Mesothelial cell of epicardium (in vitro differentiated cells): ENCODE measurements at regions not wholly inside any gene's neighbourhood (a gene's known extent, or its start where the extent isn't known, plus 50 kb on each side); places are given as distances from the start of the nearest gene placed in this dataset.

Source experiments
- DNase-seq, 2 experiments: peaks; one replicate each; pipeline ENCODE4 v3.0.0; 2021; ENCODE audit warnings: low spot score in 2 of 2; ENCODE audit not compliant: unreplicated experiment in 2 of 2
- H3K27ac Mint-ChIP-seq: 2 replicates; pipeline ENCODE4 v1.8.0; 2021; ENCODE audit warnings: mixed read lengths
- H3K27me3 Mint-ChIP-seq: 2 replicates; pipeline ENCODE4 v1.8.0; 2021; ENCODE audit warnings: low read depth, mixed read lengths
- H3K36me3 Mint-ChIP-seq: 2 replicates; pipeline ENCODE4 v1.8.0; 2021; ENCODE audit warnings: mixed read lengths
- H3K4me1 Mint-ChIP-seq: 2 replicates; pipeline ENCODE4 v1.8.0; 2021; ENCODE audit warnings: mixed read lengths
- H3K4me3 Mint-ChIP-seq: 2 replicates; pipeline ENCODE4 v1.8.0; 2021; ENCODE audit warnings: mild to moderate bottlenecking, moderate library complexity, mixed read lengths
- H3K9me3 Mint-ChIP-seq: 2 replicates; pipeline ENCODE4 v1.8.0; 2021; ENCODE audit warnings: mixed read lengths
- TF ChIP-seq, protein P1 (sequence below): fragments of 200-600 bp; sonication (generic); IDR thresholded peaks from one replicate; pipeline ENCODE4 v1.5.0; 2021; ENCODE audit warnings: antibody characterized with exemption; ENCODE audit not compliant: unreplicated experiment

DNA sequence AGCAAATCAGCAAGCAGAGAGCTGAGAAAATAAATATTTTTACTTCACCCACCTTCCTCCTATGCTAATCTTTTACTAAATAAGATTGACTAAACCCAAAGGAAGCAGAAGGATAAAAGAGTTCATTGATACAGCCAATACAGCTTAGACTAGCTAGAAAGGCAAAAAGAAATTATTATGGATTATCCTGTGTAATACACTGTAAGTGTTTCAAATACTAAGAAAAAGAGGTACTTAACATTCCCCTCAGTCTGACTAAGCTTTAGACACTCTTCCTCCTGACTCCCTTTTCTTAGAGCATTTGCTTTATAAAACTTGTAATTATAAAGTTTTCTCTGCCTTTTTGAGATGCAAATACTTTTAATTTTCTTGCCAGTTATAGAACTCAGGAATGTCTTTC is 848.9 kb upstream of the CADM2 start:
- no peak for DNase-seq
- no peaks in the 10 kb centered on the region for H3K4me1 Mint-ChIP-seq
- no peaks in the 10 kb centered on the region for H3K27me3 Mint-ChIP-seq
- no peaks in the 10 kb centered on the region for H3K36me3 Mint-ChIP-seq
- H3K27ac Mint-ChIP-seq: no peak overlapping the region
- peaks cover 6% of the 10 kb centered on the region for H3K9me3 Mint-ChIP-seq
- TF ChIP-seq, protein P1, sequence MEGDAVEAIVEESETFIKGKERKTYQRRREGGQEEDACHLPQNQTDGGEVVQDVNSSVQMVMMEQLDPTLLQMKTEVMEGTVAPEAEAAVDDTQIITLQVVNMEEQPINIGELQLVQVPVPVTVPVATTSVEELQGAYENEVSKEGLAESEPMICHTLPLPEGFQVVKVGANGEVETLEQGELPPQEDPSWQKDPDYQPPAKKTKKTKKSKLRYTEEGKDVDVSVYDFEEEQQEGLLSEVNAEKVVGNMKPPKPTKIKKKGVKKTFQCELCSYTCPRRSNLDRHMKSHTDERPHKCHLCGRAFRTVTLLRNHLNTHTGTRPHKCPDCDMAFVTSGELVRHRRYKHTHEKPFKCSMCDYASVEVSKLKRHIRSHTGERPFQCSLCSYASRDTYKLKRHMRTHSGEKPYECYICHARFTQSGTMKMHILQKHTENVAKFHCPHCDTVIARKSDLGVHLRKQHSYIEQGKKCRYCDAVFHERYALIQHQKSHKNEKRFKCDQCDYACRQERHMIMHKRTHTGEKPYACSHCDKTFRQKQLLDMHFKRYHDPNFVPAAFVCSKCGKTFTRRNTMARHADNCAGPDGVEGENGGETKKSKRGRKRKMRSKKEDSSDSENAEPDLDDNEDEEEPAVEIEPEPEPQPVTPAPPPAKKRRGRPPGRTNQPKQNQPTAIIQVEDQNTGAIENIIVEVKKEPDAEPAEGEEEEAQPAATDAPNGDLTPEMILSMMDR: no peak
- H3K4me3 Mint-ChIP-seq: no peak overlapping the region

GRCh38 chr3:84110787-84111186 is 848.0 kb upstream of the CADM2 start:
- no peaks in the 10 kb centered on the region for H3K36me3 Mint-ChIP-seq
- TF ChIP-seq, protein P1: no peak

DNA sequence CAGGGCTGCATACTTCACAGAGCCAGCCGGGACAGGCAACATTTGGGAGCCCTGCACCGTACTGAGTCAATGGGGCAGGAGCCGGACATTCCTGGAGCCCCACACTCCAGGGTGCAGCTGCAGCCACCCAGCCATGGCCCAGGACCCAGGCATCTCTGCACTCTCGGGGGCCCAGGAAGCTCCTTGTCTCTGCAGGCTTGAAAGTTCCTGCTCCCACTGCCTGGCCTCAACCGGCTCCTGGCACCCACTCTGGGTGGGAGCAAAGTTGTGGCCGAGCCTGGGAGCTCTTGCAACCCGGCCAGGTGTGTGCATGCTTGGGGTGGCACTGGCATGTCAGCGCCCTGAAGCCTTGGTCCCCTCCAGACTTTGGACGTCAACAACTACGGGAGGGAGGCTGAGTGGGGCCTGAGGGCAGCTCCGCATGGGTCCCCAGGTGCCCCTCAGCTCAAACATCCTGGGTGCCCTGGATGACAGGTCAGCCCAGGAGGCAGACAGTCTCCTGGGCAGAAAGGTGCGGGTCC is 833.5 kb upstream of the CADM2 start:
- peaks cover 3% of the 10 kb centered on the region for H3K9me3 Mint-ChIP-seq
- H3K4me3 Mint-ChIP-seq: no peak overlapping the region
- no peaks in the 10 kb centered on the region for H3K36me3 Mint-ChIP-seq
- no peak overlapping the region for H3K27ac Mint-ChIP-seq
- no peak for DNase-seq
- H3K4me1 Mint-ChIP-seq: no peaks in the 10 kb centered on the region
- TF ChIP-seq, protein P1: no peak
- no peaks in the 10 kb centered on the region for H3K27me3 Mint-ChIP-seq

More at GRCh38 chr3:84110787-84111186, 848.0 kb upstream of the CADM2 start:
- DNase-seq: no peak
- H3K27ac Mint-ChIP-seq: no peak overlapping the region
- H3K4me1 Mint-ChIP-seq: no peaks in the 10 kb centered on the region
- H3K4me3 Mint-ChIP-seq: no peak overlapping the region
- H3K9me3 Mint-ChIP-seq: peaks cover 12% of the 10 kb centered on the region
- H3K27me3 Mint-ChIP-seq: no peaks in the 10 kb centered on the region

- no peak for DNase-seq
- no peaks in the 10 kb centered on the region for H3K27me3 Mint-ChIP-seq
- H3K9me3 Mint-ChIP-seq: peaks cover 3% of the 10 kb centered on the region
- no peak overlapping the region for H3K27ac Mint-ChIP-seq
- TF ChIP-seq, protein P1: no peak
- H3K4me1 Mint-ChIP-seq: no peaks in the 10 kb centered on the region
- no peaks in the 10 kb centered on the region for H3K36me3 Mint-ChIP-seq
- no peak overlapping the region for H3K4me3 Mint-ChIP-seq
These were observed 833.0 kb upstream of the CADM2 start for GRCh38 chr3:84125760-84126159.

DNA sequence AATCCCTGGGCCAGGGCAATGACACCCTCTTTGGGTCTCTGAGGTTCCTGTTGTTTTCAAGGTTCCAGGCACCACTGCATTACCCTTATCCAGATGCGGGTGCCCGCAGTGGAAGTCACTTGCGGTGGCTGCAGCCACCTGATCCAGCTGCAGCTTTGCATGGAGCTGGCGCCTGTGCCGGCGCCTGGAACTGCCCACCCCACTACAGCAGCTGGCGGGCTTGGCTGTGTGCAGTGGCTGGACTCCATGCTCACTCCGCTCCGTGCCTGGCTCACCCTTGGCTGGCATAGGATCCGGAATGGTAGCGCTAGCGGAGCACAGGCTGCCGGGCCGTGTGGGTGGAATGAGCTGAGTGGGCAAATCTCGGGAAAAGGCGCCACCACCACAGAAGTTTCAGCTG is 832.6 kb upstream of the CADM2 start:
- no peaks in the 10 kb centered on the region for H3K4me1 Mint-ChIP-seq
- H3K27ac Mint-ChIP-seq: no peak overlapping the region
- H3K4me3 Mint-ChIP-seq: no peak overlapping the region
- DNase-seq: no peak
- TF ChIP-seq, protein P1: no peak
- no peaks in the 10 kb centered on the region for H3K36me3 Mint-ChIP-seq
- H3K9me3 Mint-ChIP-seq: peaks cover 3% of the 10 kb centered on the region
- no peaks in the 10 kb centered on the region for H3K27me3 Mint-ChIP-seq

DNA sequence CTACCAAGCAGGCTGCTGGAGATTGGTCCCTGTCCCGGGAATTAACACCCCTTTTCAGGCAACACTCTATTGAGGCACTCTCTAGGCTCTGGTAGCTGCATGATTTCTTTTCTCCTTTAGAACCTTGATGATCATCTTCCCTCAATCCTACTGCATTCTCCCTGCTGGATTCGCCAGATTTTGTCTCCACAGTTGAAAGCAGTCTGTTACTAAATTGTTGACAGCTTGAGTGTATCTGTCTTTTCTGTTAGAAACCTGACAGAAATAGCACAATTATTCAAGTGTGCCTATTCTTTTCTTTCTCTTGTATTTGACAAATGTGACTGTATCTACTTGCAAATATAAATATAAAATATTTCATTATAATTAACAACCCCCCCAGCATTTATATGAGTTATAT is 830.8 kb upstream of the CADM2 start:
- TF ChIP-seq, protein P1: no peak
- peaks cover 3% of the 10 kb centered on the region for H3K9me3 Mint-ChIP-seq
- H3K27me3 Mint-ChIP-seq: no peaks in the 10 kb centered on the region

More for the DNA sequence above, 830.8 kb upstream of the CADM2 start:
- no peak for DNase-seq
- H3K4me1 Mint-ChIP-seq: peaks cover 4% of the 10 kb centered on the region
- no peaks in the 10 kb centered on the region for H3K36me3 Mint-ChIP-seq
- no peak overlapping the region for H3K4me3 Mint-ChIP-seq
- H3K27ac Mint-ChIP-seq: no peak overlapping the region
